GM21529 (cell line): ENCODE measurements at regions not wholly inside any gene's neighbourhood (a gene's known extent, or its start where the extent isn't known, plus 50 kb on each side); places are given as distances from the start of the nearest gene placed in this dataset.
"Not testable (repeated sequence)": the region's sequence is repeated elsewhere in the genome, so short reads cannot be mapped to it uniquely, and the experiment has no call there.

Experiments used
- ATAC-seq: cut with Tn5 transposase; IDR thresholded peaks from one replicate; pipeline ENCODE4 v1.9.1; 2021; ENCODE audit not compliant: unreplicated experiment

GRCh38 chrX:39677978-39678791, 419.6 kb downstream of the BCOR start:
- ATAC-seq: no peak

DNA sequence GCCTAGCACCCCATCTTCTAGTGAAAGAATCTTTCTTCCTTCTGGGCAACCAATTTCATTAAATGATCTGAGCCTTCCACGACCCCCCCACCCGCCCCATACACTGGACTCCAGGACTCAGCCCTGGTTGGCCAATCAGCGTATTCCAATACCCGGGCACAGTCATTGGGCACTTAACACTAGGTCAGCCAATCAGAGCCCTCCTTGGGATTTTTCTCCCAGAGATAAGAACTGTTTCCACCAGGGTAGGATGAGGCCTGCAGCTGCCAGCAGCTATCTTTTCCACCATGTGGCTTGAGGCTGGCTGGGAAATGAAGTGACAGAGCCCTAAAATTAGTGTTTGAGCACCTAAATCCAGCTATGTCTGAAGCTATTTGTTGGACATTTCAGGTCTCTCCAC, 418.8 kb downstream of the BCOR start:
- no peak for ATAC-seq

DNA sequence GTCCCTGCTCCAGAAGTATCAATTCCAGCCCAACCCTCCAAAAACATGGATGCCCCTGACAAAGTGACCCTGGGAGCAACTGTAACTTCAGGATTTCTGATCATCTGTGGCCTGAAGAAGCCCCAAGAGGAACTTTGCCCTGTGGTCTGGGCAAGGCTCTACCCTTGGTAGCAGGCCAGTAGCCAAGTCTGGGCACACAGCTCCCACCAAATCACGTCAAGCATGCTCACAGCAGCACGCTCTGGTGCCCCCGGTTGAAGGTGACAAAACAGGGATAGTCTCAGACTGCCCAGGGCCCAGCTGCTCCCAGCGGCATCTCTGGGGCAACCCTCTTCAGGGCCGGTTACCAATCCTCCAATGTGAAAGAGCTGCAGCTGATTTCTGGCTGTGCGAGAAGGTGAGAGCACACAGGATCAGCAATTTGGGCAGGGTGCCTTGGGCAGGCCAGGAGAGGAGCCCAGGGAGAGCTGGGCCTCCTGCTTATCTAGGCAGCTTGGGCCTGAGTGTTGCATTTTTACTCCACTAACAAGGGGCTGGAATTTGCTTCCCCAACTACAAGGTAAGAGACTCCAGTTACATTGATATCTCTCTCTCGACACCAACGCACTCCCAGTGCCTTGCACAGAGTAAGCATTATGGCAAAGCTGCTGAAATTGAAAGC, 418.1 kb downstream of the BCOR start:
- no peak for ATAC-seq

GRCh38 chrX:39681885-39682284, 415.9 kb downstream of the BCOR start:
- no peak for ATAC-seq

DNA sequence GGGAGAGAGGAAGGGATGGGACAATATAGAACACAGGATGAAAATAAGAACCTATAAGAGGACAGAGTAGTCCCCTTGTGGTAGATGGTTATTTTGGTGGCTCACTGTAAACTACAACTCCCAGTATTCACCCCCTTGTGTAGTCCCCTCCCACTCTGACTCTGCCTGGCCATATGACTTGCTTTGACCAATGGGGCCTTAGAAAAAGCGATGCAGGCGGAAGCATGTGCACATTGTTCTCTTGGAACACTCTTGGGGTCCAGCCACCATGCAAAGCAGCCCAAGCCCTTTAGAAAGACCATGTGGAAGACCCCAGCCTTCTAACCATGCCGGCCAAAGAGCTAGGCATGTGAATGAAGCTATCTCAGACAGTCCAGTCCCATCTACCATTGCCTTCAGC, 415.0 kb downstream of the BCOR start:
- no peak for ATAC-seq

- ATAC-seq: no peak
These were observed 409.6 kb downstream of the BCOR start for GRCh38 chrX:39688219-39688575.

GRCh38 chrX:39688576-39689375, 409.0 kb downstream of the BCOR start:
- no peak for ATAC-seq

GRCh38 chrX:39689376-39690104, 408.2 kb downstream of the BCOR start:
- no peak for ATAC-seq

- no peak for ATAC-seq
These were observed 407.0 kb downstream of the BCOR start for GRCh38 chrX:39690541-39691415.

DNA sequence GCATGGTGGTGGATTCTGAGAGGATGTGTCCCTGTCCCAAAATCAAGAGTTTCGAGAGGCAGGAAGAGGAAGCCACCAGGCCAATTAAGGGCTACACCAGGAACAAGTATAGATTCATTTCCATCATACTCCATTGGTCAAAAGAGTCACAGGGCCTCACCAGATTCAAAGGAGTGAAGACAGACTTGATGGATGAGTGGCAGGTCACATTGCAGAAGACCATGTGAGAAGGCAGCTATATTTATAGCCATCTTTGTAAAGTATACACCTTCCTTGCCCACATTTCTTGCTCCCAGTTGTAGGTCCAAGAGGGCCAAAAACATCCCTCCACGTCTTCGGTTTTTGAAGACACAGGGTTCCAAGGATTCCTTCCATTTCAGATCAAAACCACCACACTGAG, 406.0 kb downstream of the BCOR start:
- no peak for ATAC-seq

GRCh38 chrX:39692796-39693195, 405.0 kb downstream of the BCOR start:
- no peak for ATAC-seq

DNA sequence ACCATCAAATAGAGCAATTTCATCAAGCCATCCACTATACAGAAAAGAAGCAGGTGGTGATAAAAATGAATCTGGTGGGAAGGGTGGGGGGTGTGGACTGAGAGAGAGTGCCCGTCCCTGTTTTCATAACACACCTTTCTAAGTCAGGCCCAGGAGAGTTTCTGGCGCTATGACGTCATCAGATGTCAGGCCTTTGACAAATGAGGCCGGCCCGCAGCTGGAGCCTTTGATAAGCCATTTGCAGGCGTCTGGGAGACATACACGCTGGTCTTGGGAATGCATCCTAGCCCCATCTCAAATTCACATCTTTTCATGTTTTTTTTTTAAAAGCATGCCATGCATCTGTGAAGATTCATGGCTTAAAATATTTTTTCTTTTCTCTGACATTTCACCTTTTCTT, 404.5 kb downstream of the BCOR start:
- no peak for ATAC-seq

DNA sequence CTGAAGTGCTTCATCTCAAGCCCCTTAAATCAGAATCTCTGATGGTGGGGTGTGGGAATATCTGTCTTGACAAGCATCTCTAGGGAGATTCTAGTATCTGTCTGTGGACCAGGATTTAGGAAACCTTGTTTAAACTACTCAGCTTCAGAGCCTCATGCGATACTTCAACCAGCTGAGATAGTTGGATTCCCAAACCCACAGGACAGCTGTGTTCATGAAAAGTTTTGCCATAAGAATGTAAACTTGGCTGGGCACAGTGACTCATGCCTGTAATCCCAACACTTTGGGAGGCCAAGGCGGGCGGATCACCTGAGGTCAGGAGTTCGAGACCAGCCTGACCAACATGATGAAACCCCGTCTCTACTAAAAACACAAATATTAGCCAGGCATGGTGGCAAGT, 395.1 kb downstream of the BCOR start:
- ATAC-seq: not testable (repeated sequence)

DNA sequence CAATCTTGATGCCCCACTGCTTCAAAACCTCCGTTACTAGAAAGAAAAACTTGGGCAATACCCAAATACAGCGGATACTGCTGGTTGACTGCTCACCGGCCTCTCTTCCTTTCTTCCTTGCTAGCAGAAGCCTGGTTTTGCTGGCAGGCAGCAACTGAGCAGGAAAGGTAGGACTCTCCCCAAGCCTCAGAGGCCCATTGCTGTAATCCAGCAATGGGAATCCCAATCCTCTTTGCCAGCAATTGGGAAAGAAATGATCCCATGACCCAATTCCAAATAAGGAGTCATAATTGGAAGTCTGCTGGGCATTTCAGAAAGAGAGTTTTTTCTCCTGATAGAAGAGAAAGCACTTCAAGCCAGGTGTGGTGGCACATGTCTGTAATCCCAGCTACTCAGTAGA, 394.5 kb downstream of the BCOR start:
- ATAC-seq: no peak

- ATAC-seq: no peak
These were observed 393.2 kb downstream of the BCOR start for GRCh38 chrX:39704590-39704989.

DNA sequence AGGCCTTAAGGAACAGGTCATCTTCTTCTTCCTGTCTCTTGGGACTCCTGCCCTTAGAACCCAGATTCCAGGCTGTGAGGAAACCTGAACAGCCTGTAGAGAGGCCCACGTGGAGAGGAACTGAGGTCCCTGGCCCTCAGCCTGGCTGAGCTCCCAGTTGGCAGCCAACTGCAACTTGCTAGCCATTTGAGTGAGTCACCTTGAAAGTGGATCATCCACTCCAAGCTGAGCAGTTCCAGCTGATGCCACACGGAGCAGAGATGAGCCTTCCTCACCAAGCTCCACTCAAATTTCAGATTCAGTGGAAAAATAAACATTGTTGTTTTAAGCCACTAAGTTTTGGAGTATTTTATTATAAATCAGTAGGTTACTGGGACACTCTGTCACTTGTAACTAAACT, 392.5 kb downstream of the BCOR start:
- no peak for ATAC-seq

GRCh38 chrX:39709364-39709763, 388.4 kb downstream of the BCOR start:
- ATAC-seq: no peak

GRCh38 chrX:39709812-39710211, 387.9 kb downstream of the BCOR start:
- no peak for ATAC-seq

DNA sequence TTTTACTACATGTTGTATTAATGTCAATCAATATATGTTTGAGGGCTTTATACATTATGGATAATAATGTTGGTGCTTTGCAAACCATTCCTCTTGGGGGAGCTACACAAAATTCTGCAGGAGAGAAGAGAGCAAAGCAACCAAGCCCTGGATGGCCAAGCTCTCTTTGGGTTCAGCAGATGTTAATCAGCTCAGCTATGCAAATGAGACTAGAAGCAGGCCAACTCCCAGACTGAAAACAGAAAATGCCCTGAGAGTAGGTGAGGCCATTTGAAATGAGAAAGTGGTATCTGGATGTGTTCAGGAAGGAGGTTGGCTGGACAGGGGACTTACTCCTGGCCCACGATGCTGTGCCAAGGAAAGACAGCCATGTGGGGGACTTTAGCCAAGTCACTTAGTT, 387.0 kb downstream of the BCOR start:
- no peak for ATAC-seq

GRCh38 chrX:39714471-39714870, 383.3 kb downstream of the BCOR start:
- ATAC-seq: no peak
